IMR-90 (cell line): ENCODE measurements at regions not wholly inside any gene's neighbourhood (a gene's known extent, or its start where the extent isn't known, plus 50 kb on each side); places are given as distances from the start of the nearest gene placed in this dataset.

Source experiments
- CEBPB ChIP-seq: IDR thresholded peaks from 2 replicates; pipeline ENCODE4 v1.6.1; 2012; ENCODE audit warnings: low read depth, low read length, improper control_type of control experiment
- MAFK ChIP-seq: IDR thresholded peaks from 2 replicates; pipeline ENCODE4 v1.6.1; 2012; ENCODE audit warnings: low read depth, low read length, improper control_type of control experiment
- MAZ ChIP-seq: IDR thresholded peaks from 2 replicates; pipeline ENCODE4 v1.6.1; 2012; ENCODE audit warnings: low read depth, mild to moderate bottlenecking, low read length, improper control_type of control experiment, moderate library complexity, borderline replicate concordance
- MXI1 ChIP-seq: IDR thresholded peaks from 2 replicates; pipeline ENCODE4 v1.6.1; 2012; ENCODE audit warnings: low read depth, mild to moderate bottlenecking, low read length, moderate library complexity, borderline replicate concordance
- NFE2L2 ChIP-seq: fragments of 150-350 bp; IDR thresholded peaks from 2 replicates; pipeline ENCODE4 v1.6.1; 2016; ENCODE audit warnings: low read depth, mild to moderate bottlenecking, low read length
- POLR2A ChIP-seq: IDR thresholded peaks from 2 replicates; pipeline ENCODE4 v1.6.1; 2012; ENCODE audit warnings: mild to moderate bottlenecking, low read depth, low read length
- RAD21 ChIP-seq: IDR thresholded peaks from 2 replicates; pipeline ENCODE4 v1.6.1; 2012; ENCODE audit warnings: low read length, improper control_type of control experiment
- RCOR1 ChIP-seq: IDR thresholded peaks from 2 replicates; pipeline ENCODE4 v1.6.1; 2012; ENCODE audit warnings: mild to moderate bottlenecking, low read length, improper control_type of control experiment; ENCODE audit not compliant: insufficient replicate concordance
- RFX5 ChIP-seq: IDR thresholded peaks from 2 replicates; pipeline ENCODE4 v1.8.0; 2012; ENCODE audit warnings: low read depth, mild to moderate bottlenecking, low read length, moderate library complexity
- SMC3 ChIP-seq: fragments of 150-350 bp; IDR thresholded peaks from 2 replicates; pipeline ENCODE4 v1.6.1; 2016; ENCODE audit warnings: low read depth, mild to moderate bottlenecking, antibody characterized with exemption, low read length, moderate library complexity
- TF ChIP-seq, protein P1 (sequence below): conservative IDR thresholded peaks from 2 replicates; pipeline ENCODE4 v1.5.1; 2012; ENCODE audit warnings: mild to moderate bottlenecking, low read depth, low read length, improper control_type of control experiment
- TF ChIP-seq, protein P2 (sequence below): fragments of 150-350 bp; IDR thresholded peaks from 2 replicates; pipeline ENCODE4 v1.6.1; 2016; ENCODE audit warnings: low read depth, mild to moderate bottlenecking, low read length, moderate library complexity, borderline replicate concordance
- TF ChIP-seq, protein P3 (sequence below): fragments of 150-350 bp; IDR thresholded peaks from 2 replicates; pipeline ENCODE4 v1.6.1; 2017; ENCODE audit warnings: mild to moderate bottlenecking, antibody characterized with exemption, low read length, low read depth

DNA sequence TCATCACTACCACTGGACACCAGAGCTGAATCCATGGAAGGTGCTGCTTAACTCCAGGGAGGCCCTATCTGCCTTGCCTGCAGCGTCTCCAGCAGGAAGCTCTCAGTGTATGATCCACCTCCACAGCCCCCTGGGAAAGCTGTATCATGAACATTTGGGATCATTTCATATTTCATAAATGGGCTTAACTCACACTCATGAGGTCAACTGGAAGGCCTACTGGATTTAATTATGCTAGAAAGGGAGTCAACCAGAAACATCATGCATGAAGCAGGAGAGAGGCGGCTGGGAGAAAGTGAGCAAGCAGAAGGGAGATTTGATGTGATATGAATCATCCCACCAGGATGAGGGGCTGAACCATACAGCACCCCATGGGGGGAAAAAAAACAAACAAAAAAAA lies 537.7 kb downstream of the TNS1 start:
- TF ChIP-seq MAFK (no peak), CEBPB (no peak), MAZ (no peak), RCOR1 (no peak), RFX5 (no peak), RAD21 (no peak), POLR2A (no peak), SMC3 (no peak), MXI1 (no peak), NFE2L2 (no peak)
- TF ChIP-seq, protein P1, sequence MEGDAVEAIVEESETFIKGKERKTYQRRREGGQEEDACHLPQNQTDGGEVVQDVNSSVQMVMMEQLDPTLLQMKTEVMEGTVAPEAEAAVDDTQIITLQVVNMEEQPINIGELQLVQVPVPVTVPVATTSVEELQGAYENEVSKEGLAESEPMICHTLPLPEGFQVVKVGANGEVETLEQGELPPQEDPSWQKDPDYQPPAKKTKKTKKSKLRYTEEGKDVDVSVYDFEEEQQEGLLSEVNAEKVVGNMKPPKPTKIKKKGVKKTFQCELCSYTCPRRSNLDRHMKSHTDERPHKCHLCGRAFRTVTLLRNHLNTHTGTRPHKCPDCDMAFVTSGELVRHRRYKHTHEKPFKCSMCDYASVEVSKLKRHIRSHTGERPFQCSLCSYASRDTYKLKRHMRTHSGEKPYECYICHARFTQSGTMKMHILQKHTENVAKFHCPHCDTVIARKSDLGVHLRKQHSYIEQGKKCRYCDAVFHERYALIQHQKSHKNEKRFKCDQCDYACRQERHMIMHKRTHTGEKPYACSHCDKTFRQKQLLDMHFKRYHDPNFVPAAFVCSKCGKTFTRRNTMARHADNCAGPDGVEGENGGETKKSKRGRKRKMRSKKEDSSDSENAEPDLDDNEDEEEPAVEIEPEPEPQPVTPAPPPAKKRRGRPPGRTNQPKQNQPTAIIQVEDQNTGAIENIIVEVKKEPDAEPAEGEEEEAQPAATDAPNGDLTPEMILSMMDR: no peak
- TF ChIP-seq, protein P2, sequence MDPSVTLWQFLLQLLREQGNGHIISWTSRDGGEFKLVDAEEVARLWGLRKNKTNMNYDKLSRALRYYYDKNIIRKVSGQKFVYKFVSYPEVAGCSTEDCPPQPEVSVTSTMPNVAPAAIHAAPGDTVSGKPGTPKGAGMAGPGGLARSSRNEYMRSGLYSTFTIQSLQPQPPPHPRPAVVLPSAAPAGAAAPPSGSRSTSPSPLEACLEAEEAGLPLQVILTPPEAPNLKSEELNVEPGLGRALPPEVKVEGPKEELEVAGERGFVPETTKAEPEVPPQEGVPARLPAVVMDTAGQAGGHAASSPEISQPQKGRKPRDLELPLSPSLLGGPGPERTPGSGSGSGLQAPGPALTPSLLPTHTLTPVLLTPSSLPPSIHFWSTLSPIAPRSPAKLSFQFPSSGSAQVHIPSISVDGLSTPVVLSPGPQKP: no peak
- TF ChIP-seq, protein P3, sequence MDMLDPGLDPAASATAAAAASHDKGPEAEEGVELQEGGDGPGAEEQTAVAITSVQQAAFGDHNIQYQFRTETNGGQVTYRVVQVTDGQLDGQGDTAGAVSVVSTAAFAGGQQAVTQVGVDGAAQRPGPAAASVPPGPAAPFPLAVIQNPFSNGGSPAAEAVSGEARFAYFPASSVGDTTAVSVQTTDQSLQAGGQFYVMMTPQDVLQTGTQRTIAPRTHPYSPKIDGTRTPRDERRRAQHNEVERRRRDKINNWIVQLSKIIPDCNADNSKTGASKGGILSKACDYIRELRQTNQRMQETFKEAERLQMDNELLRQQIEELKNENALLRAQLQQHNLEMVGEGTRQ: no peak
